Naive thymus-derived CD8-positive, alpha-beta T cell (primary cell): ENCODE measurements at regions not wholly inside any gene's neighbourhood (a gene's known extent, or its start where the extent isn't known, plus 50 kb on each side); places are given as distances from the start of the nearest gene placed in this dataset.

Experiments used
- ATAC-seq, 2 donors: fragments of 150-1000 bp; cut with Tn5 transposase in 1 of 2; sonication (Bioruptor Pico), chemical (Tn5 transposase) in 1 of 2; 1 replicate in 1 of 2; 2 replicates in 1 of 2; pipeline ENCODE4 v1.10.0; 2021; ENCODE audit warnings: mild to moderate bottlenecking in 2 of 2, moderate library complexity in 2 of 2
- POLR2A ChIA-PET: fragments of 350-600 bp; sonication (Branson Sonifier 250); formaldehyde crosslinking; loops from one replicate; lab custom pipeline; 2021; ENCODE audit warnings: antibody characterized with exemption; lab: Charles Lee
- DNase-seq, 10 donors: peaks; one replicate each; pipeline versions ENCODE4 v3.0.0 to v3.0.0-alpha.2; 2020 to 2022
- H3K27ac Mint-ChIP-seq, 10 donors: one replicate each; pipeline ENCODE4 v1.8.0; 2020 to 2022; ENCODE audit warnings: mild to moderate bottlenecking in 10 of 10, mixed read lengths in 10 of 10, moderate library complexity in 4 of 10, inconsistent platforms in 1 of 10
- H3K27me3 Mint-ChIP-seq, 5 donors: one replicate each; pipeline ENCODE4 v1.8.0; 2021 to 2022; ENCODE audit warnings: mixed read lengths in 5 of 5
- H3K36me3 Mint-ChIP-seq, 3 donors: one replicate each; pipeline ENCODE4 v1.8.0; 2020 to 2022; ENCODE audit warnings: mixed read lengths in 3 of 3, mild to moderate bottlenecking in 2 of 3, inconsistent platforms in 1 of 3
- H3K4me1 Mint-ChIP-seq, 4 donors: one replicate each; pipeline ENCODE4 v1.8.0; 2021 to 2022; ENCODE audit warnings: mixed read lengths in 4 of 4
- H3K4me3 Mint-ChIP-seq, 10 donors: one replicate each; pipeline ENCODE4 v1.8.0; 2020 to 2022; ENCODE audit warnings: mild to moderate bottlenecking in 10 of 10, mixed read lengths in 10 of 10, moderate library complexity in 6 of 10, inconsistent platforms in 1 of 10
- H3K9me3 Mint-ChIP-seq, 9 donors: one replicate each; pipeline ENCODE4 v1.8.0; 2020 to 2022; ENCODE audit warnings: mixed read lengths in 9 of 9, mild to moderate bottlenecking in 3 of 9, inconsistent platforms in 1 of 9, moderate library complexity in 1 of 9

GRCh38 chr6:169324656-169325459 is 71.2 kb upstream of the THBS2 start:
- H3K9me3 Mint-ChIP-seq, result no peaks in the 10 kb centered on the region
- no peak overlapping the region for H3K4me3 Mint-ChIP-seq
- POLR2A ChIA-PET, result no interaction called here
- no peaks in the 10 kb centered on the region for H3K4me1 Mint-ChIP-seq
- DNase-seq (no peak), ATAC-seq (no peak)
- peaks cover 5 to 55% (median 10%) of the 10 kb centered on the region in 5 donors for H3K27me3 Mint-ChIP-seq
- H3K36me3 Mint-ChIP-seq, result no peaks in the 10 kb centered on the region
- H3K27ac Mint-ChIP-seq, result no peak overlapping the region

- Mint-ChIP-seq H3K27me3 (peaks cover 2 to 51% (median 9%) of the 10 kb centered on the region in 5 donors), H3K4me3 (no peak overlapping the region), H3K9me3 (no peaks in the 10 kb centered on the region), H3K27ac (no peak overlapping the region), H3K36me3 (no peaks in the 10 kb centered on the region), H3K4me1 (no peaks in the 10 kb centered on the region)
- ATAC-seq (no peak), DNase-seq (no peak)
- POLR2A ChIA-PET, result no interaction called here
These were observed 70.4 kb upstream of the THBS2 start for GRCh38 chr6:169324086-169324485.

GRCh38 chr6:169323221-169323620 is 69.6 kb upstream of the THBS2 start:
- Mint-ChIP-seq H3K27me3 (peaks cover 2 to 50% (median 9%) of the 10 kb centered on the region in 5 donors), H3K9me3 (no peaks in the 10 kb centered on the region), H3K27ac (no peak overlapping the region), H3K4me3 (no peak overlapping the region), H3K36me3 (no peaks in the 10 kb centered on the region), H3K4me1 (no peaks in the 10 kb centered on the region)
- ATAC-seq (no peak), DNase-seq (no peak)
- POLR2A ChIA-PET, result no interaction called here

GRCh38 chr6:169321546-169321945 is 67.9 kb upstream of the THBS2 start:
- H3K4me1 Mint-ChIP-seq, result no peaks in the 10 kb centered on the region
- DNase-seq, result no peak
- H3K9me3 Mint-ChIP-seq, result no peaks in the 10 kb centered on the region
- H3K4me3 Mint-ChIP-seq, result no peak overlapping the region
- H3K36me3 Mint-ChIP-seq, result no peaks in the 10 kb centered on the region
- POLR2A ChIA-PET, result no interaction called here
- H3K27ac Mint-ChIP-seq, result no peak overlapping the region
- ATAC-seq, result no peak
- peaks cover 2 to 40% (median 12%) of the 10 kb centered on the region in 5 donors for H3K27me3 Mint-ChIP-seq

- H3K9me3 Mint-ChIP-seq, result no peaks in the 10 kb centered on the region
- DNase-seq (no peak), ATAC-seq (no peak)
- POLR2A ChIA-PET, result no interaction called here
- no peak overlapping the region for H3K27ac Mint-ChIP-seq
- peaks cover 0 to 34% (median 5%) of the 10 kb centered on the region in 5 donors for H3K27me3 Mint-ChIP-seq
- H3K4me3 Mint-ChIP-seq, result no peak overlapping the region
- H3K4me1 Mint-ChIP-seq, result no peaks in the 10 kb centered on the region
- no peaks in the 10 kb centered on the region for H3K36me3 Mint-ChIP-seq
These were observed 66.4 kb upstream of the THBS2 start for GRCh38 chr6:169320013-169320412.

- POLR2A ChIA-PET, result no interaction called here
- no peaks in the 10 kb centered on the region for H3K36me3 Mint-ChIP-seq
- DNase-seq (no peak), ATAC-seq (no peak)
- no peaks in the 10 kb centered on the region for H3K9me3 Mint-ChIP-seq
- no peak overlapping the region for H3K27ac Mint-ChIP-seq
- H3K27me3 Mint-ChIP-seq, result peaks cover 0 to 29% (median 4%) of the 10 kb centered on the region in 5 donors
- no peak overlapping the region for H3K4me3 Mint-ChIP-seq
- H3K4me1 Mint-ChIP-seq, result no peaks in the 10 kb centered on the region
These were observed 64.0 kb upstream of the THBS2 start for GRCh38 chr6:169317441-169318202.

- ATAC-seq (no peak), DNase-seq (no peak)
- H3K27ac Mint-ChIP-seq, result no peak overlapping the region
- peaks cover 0 to 26% (median 4%) of the 10 kb centered on the region in 5 donors for H3K27me3 Mint-ChIP-seq
- H3K36me3 Mint-ChIP-seq, result no peaks in the 10 kb centered on the region
- H3K4me1 Mint-ChIP-seq, result peaks cover 0 to under 1% (median 0%) of the 10 kb centered on the region in 4 donors
- H3K4me3 Mint-ChIP-seq, result no peak overlapping the region
- no peaks in the 10 kb centered on the region for H3K9me3 Mint-ChIP-seq
- POLR2A ChIA-PET, result no interaction called here
These were observed 63.0 kb upstream of the THBS2 start for GRCh38 chr6:169316651-169317050.

- Mint-ChIP-seq H3K27ac (no peak overlapping the region), H3K4me1 (peaks cover 0 to 2% (median 0%) of the 10 kb centered on the region in 4 donors), H3K36me3 (no peaks in the 10 kb centered on the region), H3K9me3 (no peaks in the 10 kb centered on the region), H3K27me3 (peaks cover 0 to 19% (median 4%) of the 10 kb centered on the region in 5 donors), H3K4me3 (no peak overlapping the region)
- POLR2A ChIA-PET, result no interaction called here
- DNase-seq (no peak), ATAC-seq (no peak)
These were observed 62.4 kb upstream of the THBS2 start for GRCh38 chr6:169315830-169316614.

- no peaks in the 10 kb centered on the region for H3K36me3 Mint-ChIP-seq
- ATAC-seq (no peak), DNase-seq (no peak)
- no peak overlapping the region for H3K27ac Mint-ChIP-seq
- peaks cover 0 to 2% (median 0%) of the 10 kb centered on the region in 9 donors for H3K9me3 Mint-ChIP-seq
- peaks cover 0 to 2% (median 0%) of the 10 kb centered on the region in 4 donors for H3K4me1 Mint-ChIP-seq
- peaks cover 0 to 9% (median 4%) of the 10 kb centered on the region in 5 donors for H3K27me3 Mint-ChIP-seq
- POLR2A ChIA-PET, result no interaction called here
- no peak overlapping the region for H3K4me3 Mint-ChIP-seq
These were observed 59.8 kb upstream of the THBS2 start for GRCh38 chr6:169313347-169314010.

GRCh38 chr6:169312658-169313346 is 59.2 kb upstream of the THBS2 start:
- H3K27me3 Mint-ChIP-seq, result peaks cover 0 to 4% (median 2%) of the 10 kb centered on the region in 5 donors
- H3K4me3 Mint-ChIP-seq, result no peak overlapping the region
- no peaks in the 10 kb centered on the region for H3K36me3 Mint-ChIP-seq
- peaks cover 0 to 2% (median 0%) of the 10 kb centered on the region in 4 donors for H3K4me1 Mint-ChIP-seq
- no peak overlapping the region for H3K27ac Mint-ChIP-seq
- POLR2A ChIA-PET, result no interaction called here
- DNase-seq (no peak), ATAC-seq (no peak)
- peaks cover 0 to 4% (median 0%) of the 10 kb centered on the region in 9 donors for H3K9me3 Mint-ChIP-seq

GRCh38 chr6:169310983-169311382 is 57.3 kb upstream of the THBS2 start:
- no peak overlapping the region for H3K4me3 Mint-ChIP-seq
- DNase-seq (no peak), ATAC-seq (no peak)
- H3K4me1 Mint-ChIP-seq, result peaks cover 0 to 2% (median 0%) of the 10 kb centered on the region in 4 donors
- H3K36me3 Mint-ChIP-seq, result no peaks in the 10 kb centered on the region
- H3K9me3 Mint-ChIP-seq, result peaks cover 0 to 8% (median 0%) of the 10 kb centered on the region in 9 donors
- POLR2A ChIA-PET, result no interaction called here
- H3K27me3 Mint-ChIP-seq, result peaks cover 0 to 4% (median 0%) of the 10 kb centered on the region in 5 donors
- no peak overlapping the region for H3K27ac Mint-ChIP-seq
